ENCODE measurements at regions not wholly inside any gene's neighbourhood (a gene's known extent, or its start where the extent isn't known, plus 50 kb on each side); places are given as distances from the start of the nearest gene placed in this dataset.

DNA sequence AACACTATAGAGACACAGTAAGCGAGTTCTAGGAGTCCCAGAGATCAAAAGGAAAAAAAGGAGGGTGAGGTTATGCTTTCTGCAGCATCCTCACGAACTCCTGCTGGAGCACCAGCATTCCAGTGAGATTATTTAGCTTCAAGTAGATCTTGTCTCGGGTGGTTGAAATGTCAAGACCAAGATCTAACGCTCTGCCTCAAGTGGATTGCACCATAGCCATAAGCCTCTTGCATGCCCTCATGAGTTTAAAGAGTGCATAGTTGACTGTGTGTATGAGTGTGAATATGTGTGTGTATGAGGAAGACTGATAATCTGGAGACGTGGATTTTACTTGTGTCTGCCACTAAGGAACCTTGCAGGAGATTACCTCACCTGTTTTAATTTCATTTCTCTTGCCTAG is 335.3 kb upstream of the ADAMTSL1 start:
- DNase-seq (ENCODE audit: low read depth in 2 of 3, low spot score in 1 of 3): no peak

DNA sequence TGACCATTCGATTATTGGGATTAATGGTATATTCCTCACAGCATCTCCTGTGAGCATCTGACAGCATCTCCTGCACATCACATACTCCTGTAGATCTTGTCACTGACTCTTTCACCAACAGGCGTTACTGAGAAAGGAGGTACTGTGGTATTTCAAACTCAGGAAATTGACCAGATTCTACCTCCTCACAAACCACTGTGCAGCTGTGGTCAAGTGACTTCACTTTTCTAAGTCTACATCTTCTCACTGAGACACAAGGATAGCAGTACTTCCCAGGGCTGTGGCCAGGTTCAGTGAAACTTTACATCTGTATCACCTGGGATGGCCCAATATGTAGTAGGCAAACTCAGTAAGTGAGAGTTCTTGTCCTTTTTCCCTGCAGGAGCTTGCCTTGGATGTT is 332.3 kb upstream of the ADAMTSL1 start:
- no peak for DNase-seq (ENCODE audit: low read depth in 2 of 3, low spot score in 1 of 3)

DNA sequence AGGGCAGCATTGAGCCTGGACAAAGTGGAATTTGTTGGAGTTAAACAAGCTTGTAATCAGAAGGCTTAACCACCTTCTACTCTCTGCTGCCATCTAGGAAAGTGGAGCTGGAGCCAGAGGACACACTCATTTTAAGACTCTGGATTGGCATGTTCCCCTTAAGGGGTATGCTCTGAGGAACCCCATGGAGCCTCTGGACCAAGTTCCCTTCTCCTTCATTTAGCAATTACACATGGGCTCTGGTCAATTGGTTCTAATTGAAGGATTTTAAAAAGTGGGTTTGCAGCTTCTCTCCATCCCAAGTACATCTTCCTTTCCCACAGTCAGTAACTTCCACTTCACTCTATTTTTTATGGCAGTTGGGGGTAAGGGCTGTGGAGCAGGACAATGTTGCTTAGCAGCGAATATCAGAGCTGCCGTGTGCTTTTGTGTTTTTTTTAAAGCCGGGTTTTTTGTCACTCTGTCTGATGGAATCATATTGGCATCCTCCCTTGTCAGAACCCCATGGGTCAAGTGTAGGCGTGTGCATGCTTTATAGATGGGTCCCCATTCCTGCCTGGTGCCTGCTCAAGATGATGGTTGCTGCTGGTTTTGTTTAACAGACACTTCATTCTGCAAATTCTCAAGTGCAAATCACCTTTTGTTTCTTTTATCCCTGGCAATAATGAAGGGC is 330.7 kb upstream of the ADAMTSL1 start:
- no peak for DNase-seq (ENCODE audit: low read depth in 2 of 3, low spot score in 1 of 3)

DNA sequence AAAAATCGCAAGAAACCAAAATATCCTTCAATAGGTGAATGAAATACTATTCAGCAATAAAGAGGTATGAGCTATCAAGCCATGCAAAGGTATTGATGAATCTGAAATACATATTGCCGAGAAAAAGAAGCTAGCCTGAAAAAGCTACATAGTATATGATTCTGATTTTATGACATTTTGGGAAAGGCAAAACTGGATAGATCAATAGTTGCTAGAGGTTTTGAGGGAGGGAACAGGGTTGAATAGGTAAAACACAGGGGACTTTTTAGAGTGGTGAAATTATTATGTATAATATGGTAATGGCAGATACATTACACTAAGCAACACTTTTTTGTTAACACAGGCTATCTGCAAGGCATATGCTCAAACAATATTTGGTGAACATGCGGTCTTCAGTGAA is 327.6 kb upstream of the ADAMTSL1 start:
- DNase-seq (ENCODE audit: low read depth in 2 of 3, low spot score in 1 of 3): no peak

DNA sequence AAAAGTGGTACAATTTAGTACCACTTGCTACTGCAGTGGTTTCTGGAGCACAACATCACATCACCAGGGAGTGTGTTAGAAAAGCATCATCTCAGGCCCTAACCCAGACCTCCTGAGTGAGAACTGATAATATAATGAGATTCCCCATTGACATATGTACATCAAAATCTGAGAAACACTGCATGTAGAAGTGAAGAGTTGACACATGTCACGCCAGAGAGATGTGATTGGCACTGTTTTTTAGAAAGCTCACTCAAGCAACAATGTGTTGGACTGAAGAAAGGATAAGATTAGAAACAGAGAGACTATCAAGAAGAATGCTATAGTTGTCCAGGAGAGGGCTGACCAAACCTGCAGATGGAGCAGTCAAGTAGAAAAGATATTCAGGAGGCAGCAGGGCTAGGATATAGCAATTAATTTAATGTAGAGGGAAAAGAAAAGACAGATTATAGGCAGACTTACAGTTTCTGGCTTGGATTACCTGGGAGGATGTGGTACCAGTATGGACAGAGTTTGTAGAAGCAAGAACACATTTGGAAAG is 324.4 kb upstream of the ADAMTSL1 start:
- no peak for DNase-seq (ENCODE audit: low read depth in 2 of 3, low spot score in 1 of 3)

DNA sequence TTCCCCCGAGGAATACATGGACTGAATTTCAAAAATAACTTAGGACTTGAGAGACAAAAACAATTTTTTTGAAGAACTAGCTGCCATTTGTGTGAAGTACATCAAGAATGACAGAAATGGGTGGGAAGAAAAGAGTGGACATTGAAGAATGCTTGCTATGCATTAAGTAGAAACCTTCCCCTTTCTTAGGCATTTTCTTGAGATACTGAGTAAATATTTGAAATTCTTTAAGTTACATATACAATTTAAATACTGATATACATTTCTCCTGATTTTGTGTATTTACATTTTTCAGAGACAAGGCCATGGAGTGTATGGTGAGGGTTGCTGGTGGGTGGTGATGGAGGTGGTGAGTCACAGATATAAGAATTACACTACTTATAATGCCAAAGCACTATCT is 319.3 kb upstream of the ADAMTSL1 start:
- DNase-seq (ENCODE audit: low read depth in 2 of 3, low spot score in 1 of 3): no peak

DNA sequence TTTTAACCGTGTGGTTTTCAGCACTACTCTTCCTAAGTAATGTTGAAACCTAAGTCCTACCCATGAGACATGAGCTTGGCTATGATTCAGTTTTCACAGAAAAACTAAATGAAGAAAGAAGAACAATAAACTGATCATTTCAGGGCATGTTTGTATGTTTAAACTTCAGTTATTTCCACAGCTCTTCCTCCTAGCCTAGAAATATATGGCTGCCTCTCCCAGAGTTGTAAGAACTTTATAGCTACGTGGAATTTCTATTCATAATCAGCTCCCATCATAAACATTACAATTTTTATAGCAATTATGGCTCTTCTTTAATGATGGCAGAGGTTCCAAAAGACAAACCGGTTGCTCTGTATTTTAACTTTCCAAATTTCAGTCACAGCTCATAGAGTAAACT is 314.7 kb upstream of the ADAMTSL1 start:
- DNase-seq (ENCODE audit: low read depth in 2 of 3, low spot score in 1 of 3): no peak

DNA sequence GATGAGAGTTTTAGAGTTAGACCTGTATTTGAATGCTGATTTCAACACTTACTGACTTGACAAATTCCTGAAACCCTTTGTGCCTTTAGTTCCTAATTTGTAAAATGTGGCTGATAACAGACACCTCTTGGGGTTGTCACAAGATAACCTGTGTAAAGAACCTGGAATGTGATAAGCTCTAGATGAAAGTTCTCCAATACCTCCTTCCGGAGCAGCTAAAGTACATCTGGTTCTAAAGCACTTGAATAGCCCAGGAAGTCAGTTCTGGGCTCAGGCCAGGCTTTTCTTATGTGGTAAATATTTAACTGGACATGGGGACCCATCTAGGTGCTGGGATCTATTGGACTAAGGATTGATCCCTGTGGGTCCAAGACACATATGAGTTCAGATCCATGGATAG is 310.8 kb upstream of the ADAMTSL1 start:
- no peak for DNase-seq (ENCODE audit: low read depth in 2 of 3, low spot score in 1 of 3)

DNA sequence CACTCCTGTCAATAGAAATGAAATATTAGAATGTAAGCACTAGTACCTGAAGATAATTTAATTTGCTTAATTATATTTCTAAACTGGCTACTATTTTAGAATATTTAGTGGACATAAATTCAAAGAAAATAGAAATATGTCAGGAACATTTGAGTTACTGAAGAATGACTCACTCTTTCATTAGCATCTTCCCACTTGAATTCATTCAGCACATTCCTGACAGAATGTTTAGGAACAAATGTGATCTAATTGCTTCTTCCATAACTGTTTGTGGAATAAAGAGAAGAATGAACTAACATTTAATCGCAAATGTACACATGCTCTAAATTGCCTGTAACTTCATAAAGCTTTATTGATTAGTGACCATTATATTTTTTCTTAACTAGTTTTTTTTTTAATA is 306.2 kb upstream of the ADAMTSL1 start:
- no peak for DNase-seq (ENCODE audit: low read depth in 2 of 3, low spot score in 1 of 3)

DNA sequence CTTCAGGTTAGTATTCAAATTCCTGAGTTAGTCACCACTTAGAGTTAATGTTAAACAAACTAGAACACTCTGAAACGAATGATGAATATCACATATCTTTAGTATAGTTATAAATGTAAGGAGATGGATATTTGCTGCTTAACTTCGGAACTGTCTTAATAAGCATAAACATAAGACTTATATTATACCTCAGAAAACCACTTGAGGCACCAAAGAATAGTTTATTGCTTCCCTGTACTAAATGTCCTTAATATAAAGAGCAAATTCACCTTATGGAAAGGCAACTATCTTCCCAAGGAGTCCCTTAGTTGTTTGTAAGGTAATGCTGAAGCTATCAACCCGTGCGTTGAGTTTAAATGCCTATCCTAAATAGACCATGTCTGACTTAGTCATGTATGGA is 300.0 kb upstream of the ADAMTSL1 start:
- DNase-seq (ENCODE audit: low read depth in 2 of 3, low spot score in 1 of 3): no peak

DNA sequence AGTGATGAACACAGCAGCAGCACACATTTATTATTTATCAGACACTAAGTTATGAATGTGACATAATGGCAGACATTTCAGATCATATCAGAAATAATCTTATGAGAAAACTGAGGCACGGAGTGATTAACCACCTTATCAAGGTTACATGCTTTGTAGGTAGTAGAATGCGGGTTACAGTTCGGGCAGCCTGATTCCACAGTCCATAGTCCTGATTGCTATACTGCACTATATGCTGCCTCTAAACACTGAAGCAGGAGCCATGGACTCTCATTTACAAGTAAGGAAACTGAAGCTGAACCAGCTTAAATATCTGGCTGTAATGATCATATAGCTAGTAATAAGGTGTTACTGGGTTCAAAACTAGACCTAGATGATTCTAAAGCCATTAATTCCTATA is 291.3 kb upstream of the ADAMTSL1 start:
- no peak for DNase-seq (ENCODE audit: low read depth in 2 of 3, low spot score in 1 of 3)

DNA sequence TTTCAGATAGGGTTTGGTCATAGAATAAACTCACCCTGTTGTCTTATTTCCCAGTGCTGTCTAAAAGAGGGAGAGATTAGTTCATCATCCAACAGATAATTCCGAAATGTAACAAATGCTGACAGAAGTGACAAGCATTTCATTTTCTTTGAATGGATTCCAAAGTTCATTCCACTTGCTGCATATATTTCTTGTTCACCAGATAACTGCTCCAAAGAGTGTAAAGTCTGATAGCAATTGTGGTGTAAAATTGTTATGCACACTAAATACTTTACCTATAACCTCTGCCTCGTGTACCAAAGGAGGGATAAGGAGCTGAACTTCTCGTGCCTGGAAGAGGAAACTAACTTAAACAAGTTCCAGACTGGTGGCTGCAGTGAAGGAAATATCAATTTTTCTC is 290.0 kb upstream of the ADAMTSL1 start:
- DNase-seq (ENCODE audit: low read depth in 2 of 3, low spot score in 1 of 3): no peak

DNA sequence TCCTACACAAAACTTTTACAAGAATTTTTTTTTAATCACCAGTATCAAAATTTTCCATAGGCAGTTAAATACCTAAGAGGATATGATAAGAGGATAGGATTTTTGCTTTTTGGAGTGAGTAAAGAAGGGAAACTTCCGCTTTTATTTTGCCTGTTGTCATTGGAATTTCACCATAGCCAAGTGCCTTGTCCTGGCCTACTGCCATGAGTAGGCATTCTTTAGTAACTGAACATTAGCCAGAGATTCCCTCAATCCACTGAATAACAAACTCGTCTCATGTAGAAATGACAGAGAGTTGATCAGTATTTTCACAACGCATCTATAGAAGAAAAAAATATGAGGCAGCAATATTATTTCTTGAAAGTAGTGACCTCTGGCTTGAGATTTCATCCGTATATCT is 289.6 kb upstream of the ADAMTSL1 start:
- no peak for DNase-seq (ENCODE audit: low read depth in 2 of 3, low spot score in 1 of 3)

DNA sequence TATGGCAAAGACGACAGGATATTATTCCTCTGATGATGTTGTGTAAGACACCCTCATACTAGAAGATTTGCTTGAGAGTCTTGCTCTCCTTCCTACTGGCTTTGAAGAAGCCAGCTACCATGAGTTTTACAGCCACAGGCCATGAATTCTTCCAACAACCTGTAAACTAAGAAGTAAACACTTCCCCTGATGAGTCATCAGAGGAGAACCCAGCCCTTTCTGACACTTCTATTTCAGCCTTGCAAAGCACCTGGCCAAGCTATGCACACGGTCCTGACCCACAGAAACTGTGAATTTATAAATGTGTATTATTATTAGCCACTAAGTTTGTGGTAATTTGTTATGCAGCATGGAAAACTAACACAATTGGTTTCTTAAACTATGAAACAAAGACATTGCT is 288.8 kb upstream of the ADAMTSL1 start:
- no peak for DNase-seq (ENCODE audit: low read depth in 2 of 3, low spot score in 1 of 3)

DNA sequence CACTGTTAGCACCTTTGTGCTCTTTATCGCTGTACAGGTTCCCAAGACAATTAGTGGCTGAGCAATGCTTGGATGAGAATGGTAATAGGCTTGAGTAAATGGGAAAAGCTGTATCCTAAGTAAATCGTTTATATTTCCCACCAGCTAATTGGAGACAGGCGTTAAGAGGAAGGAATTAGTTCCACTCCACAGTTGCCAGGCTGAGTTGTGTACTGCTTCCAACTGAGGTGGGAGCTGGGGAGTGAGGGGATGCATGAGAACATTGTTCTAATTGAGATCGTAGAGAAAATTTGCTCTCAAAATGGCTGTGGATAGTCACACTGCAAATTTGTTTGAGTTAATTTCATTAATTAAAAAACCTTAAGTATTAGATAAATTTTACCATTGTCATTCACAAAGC is 285.0 kb upstream of the ADAMTSL1 start:
- DNase-seq (ENCODE audit: low read depth in 2 of 3, low spot score in 1 of 3): no peak

DNA sequence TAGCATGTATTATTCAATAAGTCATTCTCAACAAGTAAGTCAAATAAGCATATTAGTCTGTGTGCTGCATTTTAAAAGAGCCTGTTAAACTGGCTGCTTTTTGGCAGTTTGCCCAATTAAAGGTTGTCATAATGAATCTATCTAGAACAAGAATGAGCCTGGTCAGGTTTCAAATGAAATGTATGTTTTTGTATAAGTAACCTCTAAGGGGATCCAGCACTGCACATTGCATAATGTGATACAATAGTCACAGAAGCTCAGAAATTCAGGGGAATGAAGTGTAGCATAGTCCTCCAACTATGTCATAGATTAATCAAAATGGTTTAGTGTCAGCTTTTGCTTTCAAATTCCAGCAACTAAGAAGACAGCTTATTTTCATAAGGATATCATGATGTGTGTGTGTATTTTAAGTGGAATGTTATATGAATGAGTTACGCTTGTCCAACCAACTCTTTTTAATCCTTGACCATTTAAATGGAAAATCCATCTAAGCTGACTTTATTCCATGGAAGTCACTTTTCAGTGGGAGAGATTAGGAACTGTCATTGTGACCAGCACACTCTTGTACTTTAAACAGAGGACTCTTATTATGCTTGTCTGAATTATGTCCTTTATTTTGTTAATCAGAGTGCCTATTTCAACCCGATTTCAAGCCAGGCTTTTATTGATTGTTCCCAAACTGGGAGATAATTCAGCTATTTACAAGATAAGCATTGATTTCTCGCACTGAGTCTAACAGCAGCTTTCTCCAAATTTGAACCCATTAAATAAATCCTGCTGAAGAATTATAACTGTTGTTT is 283.9 kb upstream of the ADAMTSL1 start:
- DNase-seq (ENCODE audit: low read depth in 2 of 3, low spot score in 1 of 3): no peak

DNA sequence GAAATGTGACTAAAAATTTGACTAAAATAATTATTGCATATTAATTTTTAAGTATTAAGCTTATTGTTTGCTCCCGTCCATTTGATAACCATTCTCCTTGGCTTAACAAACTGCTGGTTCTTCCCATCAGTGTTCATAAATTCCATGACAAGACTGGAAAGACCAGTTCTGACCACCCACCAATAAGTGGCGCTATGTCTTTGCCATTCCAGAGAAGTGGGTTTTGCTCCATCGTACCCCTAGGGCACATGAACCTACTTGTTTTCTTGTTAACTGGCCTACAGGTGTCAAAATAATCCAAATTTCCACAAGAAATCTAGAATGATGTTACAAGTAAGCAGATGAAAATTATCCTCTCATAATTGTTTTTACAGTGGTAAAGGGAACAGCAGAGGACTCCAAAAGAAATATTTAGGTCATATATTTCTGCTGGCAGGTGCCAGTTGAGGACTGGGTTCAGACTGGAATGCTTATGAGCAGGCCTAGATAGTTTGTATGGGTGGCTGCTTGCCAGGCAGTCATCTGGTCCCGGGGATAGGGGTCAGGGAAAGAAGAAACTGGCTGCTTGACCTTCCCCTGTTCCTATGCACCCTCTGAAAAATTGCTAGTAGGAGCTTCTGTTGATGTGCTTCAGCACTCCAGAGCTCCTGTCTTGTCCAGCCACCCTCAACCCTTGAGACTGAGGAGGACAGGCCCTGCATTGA is 283.1 kb upstream of the ADAMTSL1 start:
- no peak for DNase-seq (ENCODE audit: low read depth in 2 of 3, low spot score in 1 of 3)

DNA sequence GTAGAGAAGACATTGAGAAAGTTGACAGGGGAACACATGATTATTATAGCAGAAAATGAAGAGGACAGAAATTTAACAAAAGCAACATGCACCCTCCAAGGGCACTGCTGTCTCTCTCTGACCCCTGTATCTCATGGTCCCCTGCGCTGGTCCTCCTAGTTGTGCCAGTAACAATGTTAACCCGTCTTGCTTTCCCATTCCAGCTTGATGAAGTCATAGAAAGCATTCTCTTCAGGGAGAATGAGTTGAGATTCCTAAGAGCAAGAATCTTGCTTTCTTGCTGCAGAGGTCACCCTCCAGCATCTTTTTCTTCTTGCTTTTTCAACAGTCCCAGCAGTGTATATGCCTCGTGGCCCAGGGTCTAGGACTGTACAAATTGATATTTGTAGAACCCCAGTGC is 279.6 kb upstream of the ADAMTSL1 start:
- DNase-seq (ENCODE audit: low read depth in 2 of 3, low spot score in 1 of 3): no peak

DNA sequence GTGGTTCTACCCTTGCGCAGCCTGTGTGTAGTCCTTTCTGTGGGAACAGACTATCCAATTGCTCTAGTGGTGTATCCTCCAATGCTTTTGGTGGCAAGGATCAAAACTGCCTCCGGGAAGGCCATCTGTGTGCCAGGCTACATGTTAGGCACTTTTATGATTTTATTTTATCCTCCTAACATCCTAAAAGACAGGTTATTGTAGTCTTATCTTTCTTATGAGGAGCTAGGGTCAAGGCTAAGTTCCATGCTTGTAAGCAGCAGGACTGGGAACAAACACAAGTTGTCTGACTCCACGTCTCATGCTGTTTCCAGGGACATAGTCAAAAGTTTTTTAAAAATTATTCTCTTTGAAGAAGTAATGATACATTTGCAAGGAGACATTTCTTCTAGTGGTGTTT is 278.7 kb upstream of the ADAMTSL1 start:
- no peak for DNase-seq (ENCODE audit: low read depth in 2 of 3, low spot score in 1 of 3)

DNA sequence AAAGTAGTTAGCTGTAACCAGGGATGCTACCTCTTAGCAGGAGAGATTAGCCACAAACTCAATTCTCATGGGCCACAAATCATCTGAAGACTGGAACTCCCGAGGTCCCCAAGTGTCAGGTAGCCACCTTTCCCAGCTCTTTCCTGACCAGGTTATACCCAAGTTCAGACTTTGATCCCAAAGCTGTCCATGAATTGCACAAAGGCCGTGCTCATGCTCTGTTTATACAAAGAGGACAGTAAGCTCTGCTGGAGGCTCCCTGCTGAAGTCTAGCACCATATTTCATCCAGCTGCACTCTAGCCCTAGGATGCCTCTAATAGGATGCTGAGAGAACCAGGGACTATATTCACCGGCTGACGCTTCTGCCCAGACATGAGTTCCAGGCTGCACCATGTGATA is 271.0 kb upstream of the ADAMTSL1 start:
- no peak for DNase-seq (ENCODE audit: low read depth in 2 of 3, low spot score in 1 of 3)

DNA sequence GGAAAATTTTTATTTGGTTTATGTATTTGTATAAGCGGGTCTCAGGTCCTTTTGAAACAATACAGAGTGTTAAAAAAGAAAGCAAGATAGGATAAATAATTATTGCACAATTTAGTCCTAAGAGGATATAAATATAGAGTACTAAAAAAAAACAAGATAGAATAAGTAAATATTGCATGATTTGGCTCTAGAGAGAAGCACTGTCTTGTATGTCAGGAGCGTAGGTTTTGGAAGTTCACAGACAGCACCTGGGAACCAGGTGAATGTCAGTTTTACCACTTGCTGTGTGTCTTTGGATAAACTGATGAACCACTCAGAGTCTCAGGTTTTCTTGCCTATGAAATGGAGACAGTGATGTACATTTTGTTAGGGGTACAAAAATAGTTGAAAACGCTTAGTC is 266.2 kb upstream of the ADAMTSL1 start:
- no peak for DNase-seq (ENCODE audit: low read depth in 2 of 3, low spot score in 1 of 3)
